ENCODE measurements at regions not wholly inside any gene's neighbourhood (a gene's known extent, or its start where the extent isn't known, plus 50 kb on each side); places are given as distances from the start of the nearest gene placed in this dataset.

DNA sequence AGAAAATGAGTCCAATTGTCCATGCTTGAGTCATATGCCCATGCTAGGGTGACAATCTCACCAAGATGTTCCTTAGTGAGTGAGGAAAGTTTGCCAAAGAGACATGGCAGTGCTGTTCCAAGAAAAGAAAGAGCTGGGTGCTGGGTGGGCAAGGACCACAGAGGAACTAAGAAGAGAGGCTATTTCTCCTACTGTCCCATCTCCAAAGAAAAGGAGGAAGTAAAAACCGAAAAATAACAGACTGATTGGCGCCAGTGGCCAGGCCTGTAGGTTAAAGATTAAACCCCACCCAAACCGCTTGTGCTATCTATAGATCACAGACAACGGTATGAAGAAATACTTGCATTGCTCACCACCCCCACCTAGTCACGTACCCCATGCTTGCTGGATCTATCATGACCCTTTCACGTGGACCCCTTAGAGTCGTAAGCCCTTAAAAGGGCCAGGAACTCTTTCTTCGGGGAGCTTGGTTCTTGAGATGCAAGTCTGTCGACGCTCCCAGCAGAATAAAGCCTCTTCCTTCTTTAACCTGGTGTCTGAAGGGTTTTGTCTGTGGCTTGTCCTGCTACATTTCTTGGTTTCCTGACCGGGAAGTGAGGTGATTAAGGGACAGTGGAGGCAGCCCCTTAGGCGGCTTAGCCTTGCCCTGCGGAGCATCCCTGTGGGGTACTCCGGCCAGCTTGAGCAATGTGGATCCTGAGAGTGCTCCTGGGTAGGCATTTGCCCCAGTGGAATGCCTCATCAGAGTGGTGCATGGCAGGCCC lies 606.5 kb downstream of the UQCRFS1 start:
- TF ChIP-seq, protein P1, sequence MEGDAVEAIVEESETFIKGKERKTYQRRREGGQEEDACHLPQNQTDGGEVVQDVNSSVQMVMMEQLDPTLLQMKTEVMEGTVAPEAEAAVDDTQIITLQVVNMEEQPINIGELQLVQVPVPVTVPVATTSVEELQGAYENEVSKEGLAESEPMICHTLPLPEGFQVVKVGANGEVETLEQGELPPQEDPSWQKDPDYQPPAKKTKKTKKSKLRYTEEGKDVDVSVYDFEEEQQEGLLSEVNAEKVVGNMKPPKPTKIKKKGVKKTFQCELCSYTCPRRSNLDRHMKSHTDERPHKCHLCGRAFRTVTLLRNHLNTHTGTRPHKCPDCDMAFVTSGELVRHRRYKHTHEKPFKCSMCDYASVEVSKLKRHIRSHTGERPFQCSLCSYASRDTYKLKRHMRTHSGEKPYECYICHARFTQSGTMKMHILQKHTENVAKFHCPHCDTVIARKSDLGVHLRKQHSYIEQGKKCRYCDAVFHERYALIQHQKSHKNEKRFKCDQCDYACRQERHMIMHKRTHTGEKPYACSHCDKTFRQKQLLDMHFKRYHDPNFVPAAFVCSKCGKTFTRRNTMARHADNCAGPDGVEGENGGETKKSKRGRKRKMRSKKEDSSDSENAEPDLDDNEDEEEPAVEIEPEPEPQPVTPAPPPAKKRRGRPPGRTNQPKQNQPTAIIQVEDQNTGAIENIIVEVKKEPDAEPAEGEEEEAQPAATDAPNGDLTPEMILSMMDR (IDR thresholded peaks at IDR 0.05) = no peak
- TF ChIP-seq POLR2A (IDR thresholded peaks at IDR 0.05) = no peak
